Neural cell (in vitro differentiated cells): ENCODE measurements at regions not wholly inside any gene's neighbourhood (a gene's known extent, or its start where the extent isn't known, plus 50 kb on each side); places are given as distances from the start of the nearest gene placed in this dataset.

Experiments
- H2AFZ ChIP-seq: fragments of 200-600, 300-800 bp; sonication (generic), shearing (Covaris generic); 2 replicates; pipeline ENCODE4 v1.6.0; 2014; ENCODE audit warnings: low read depth, mild to moderate bottlenecking, antibody characterized with exemption, low read length, moderate library complexity
- H3F3A ChIP-seq: fragments of 200-600 bp; shearing (Covaris generic); 2 replicates; pipeline ENCODE4 v1.6.1; 2016; ENCODE audit warnings: mild to moderate bottlenecking, moderate library complexity, mixed read lengths, antibody characterized with exemption, low read length; ENCODE audit not compliant: insufficient read depth, poor library complexity, severe bottlenecking
- H3K27ac ChIP-seq: fragments of 200-600, 300-800 bp; sonication (generic), shearing (Covaris generic); 2 replicates; pipeline ENCODE4 v1.5.1; 2014; ENCODE audit warnings: mild to moderate bottlenecking, low read length, moderate library complexity
- H3K27me3 ChIP-seq: fragments of 300-800, 200-600 bp; sonication (generic), shearing (Covaris generic); 2 replicates; pipeline ENCODE4 v1.6.0; 2014; ENCODE audit warnings: mild to moderate bottlenecking, low read depth, low read length, moderate library complexity; ENCODE audit not compliant: insufficient read depth
- H3K36me3 ChIP-seq: fragments of 300-800, 200-600 bp; sonication (generic), shearing (Covaris generic); 2 replicates; pipeline ENCODE4 v1.5.1; 2014; ENCODE audit warnings: mild to moderate bottlenecking, antibody characterized with exemption, low read length, moderate library complexity; ENCODE audit not compliant: insufficient read depth
- H3K4me2 ChIP-seq: fragments of 300-800, 200-600 bp; sonication (generic), shearing (Covaris generic); 2 replicates; pipeline ENCODE4 v1.6.0; 2014; ENCODE audit warnings: mild to moderate bottlenecking, low read length
- H3K4me3 ChIP-seq: fragments of 300-800, 200-600 bp; sonication (generic), shearing (Covaris generic); 2 replicates; pipeline ENCODE4 v1.5.1; 2014; ENCODE audit warnings: mild to moderate bottlenecking, low read length, moderate library complexity
- H3K79me2 ChIP-seq: fragments of 200-600 bp; shearing (Covaris generic); replicated peaks from 2 replicates; pipeline ENCODE4 v1.6.0; 2014; ENCODE audit warnings: mild to moderate bottlenecking, low read length, moderate library complexity; ENCODE audit not compliant: insufficient read depth
- H3K9ac ChIP-seq: fragments of 300-800, 200-600 bp; sonication (generic), shearing (Covaris generic); 2 replicates; pipeline ENCODE4 v1.6.1; 2016; ENCODE audit warnings: mild to moderate bottlenecking, low read length, mixed read lengths
- H3K9me2 ChIP-seq: fragments of 200-600 bp; shearing (Covaris generic); 2 replicates; pipeline ENCODE4 v1.6.1; 2016; ENCODE audit warnings: mild to moderate bottlenecking, low read length, mixed read lengths; ENCODE audit not compliant: insufficient read depth
- H3K9me3 ChIP-seq: fragments of 200-600, 300-800 bp; sonication (generic), shearing (Covaris generic); 2 replicates; pipeline ENCODE4 v1.6.1; 2016; ENCODE audit warnings: mild to moderate bottlenecking, mixed run types, low read length, moderate library complexity, mixed read lengths
- H4K20me1 ChIP-seq: fragments of 200-600 bp; shearing (Covaris generic); 2 replicates; pipeline ENCODE4 v1.6.1; 2016; ENCODE audit warnings: mild to moderate bottlenecking, mixed run types; ENCODE audit not compliant: insufficient read depth
- CTCF ChIP-seq: fragments of 450-650 bp; IDR thresholded peaks from 2 replicates; pipeline ENCODE4 v1.5.1; 2014; ENCODE audit warnings: antibody characterized with exemption, mild to moderate bottlenecking, moderate library complexity; ENCODE audit not compliant: poor library complexity, severe bottlenecking
- EP300 ChIP-seq: fragments of 450-650 bp; conservative IDR thresholded peaks from 2 replicates; pipeline ENCODE4 v1.6.1; 2014; ENCODE audit warnings: antibody characterized with exemption, mild to moderate bottlenecking, moderate library complexity; ENCODE audit not compliant: poor library complexity, severe bottlenecking
- EZH2 ChIP-seq: fragments of 200-600, 300-800 bp; shearing (Covaris generic), sonication (generic); IDR thresholded peaks from 2 replicates; pipeline ENCODE4 v1.6.1; 2014; ENCODE audit warnings: antibody characterized with exemption, low read length, borderline replicate concordance, mild to moderate bottlenecking; ENCODE audit not compliant: insufficient read depth, poor library complexity, severe bottlenecking
- MXI1 ChIP-seq: fragments of 450-650 bp; conservative IDR thresholded peaks from 2 replicates; pipeline ENCODE4 v1.6.1; 2014; ENCODE audit warnings: antibody characterized with exemption, mild to moderate bottlenecking; ENCODE audit not compliant: poor library complexity, severe bottlenecking
- POLR2AphosphoS5 ChIP-seq: IDR thresholded peaks from 2 replicates; pipeline ENCODE4 v1.6.1; 2012
- RAD21 ChIP-seq: fragments of 450-650 bp; conservative IDR thresholded peaks from 2 replicates; pipeline ENCODE4 v1.6.1; 2014; ENCODE audit warnings: antibody characterized with exemption, mild to moderate bottlenecking, moderate library complexity
- REST ChIP-seq: IDR thresholded peaks from 2 replicates; pipeline ENCODE4 v1.6.1; 2012; ENCODE audit warnings: borderline replicate concordance
- SMC3 ChIP-seq: fragments of 450-650 bp; conservative IDR thresholded peaks from 2 replicates; pipeline ENCODE4 v1.6.1; 2014; ENCODE audit warnings: antibody characterized with exemption, mild to moderate bottlenecking, moderate library complexity; ENCODE audit not compliant: poor library complexity
- TAF1 ChIP-seq: IDR thresholded peaks from 2 replicates; pipeline ENCODE4 v1.6.1; 2012; ENCODE audit warnings: low read depth

GRCh38 chr5:57778501-57779091 is 296.0 kb upstream of the ACTBL2 start:
- no peak overlapping the region for H3K4me3 ChIP-seq
- no peak overlapping the region for H3K4me2 ChIP-seq
- no peak overlapping the region for H2AFZ ChIP-seq
- H3K9me3 ChIP-seq = no peaks in the 10 kb centered on the region
- H3K27ac ChIP-seq = no peak overlapping the region
- H3K9ac ChIP-seq = no peak overlapping the region
- H3K27me3 ChIP-seq = no peaks in the 10 kb centered on the region
- no peaks in the 10 kb centered on the region for H3K79me2 ChIP-seq
- TF ChIP-seq EP300 = no peak
- TF ChIP-seq REST = no peak
- TF ChIP-seq EZH2 = no peak
- no peak for TF ChIP-seq RAD21
- TF ChIP-seq MXI1 = no peak
- no peak for TF ChIP-seq SMC3
- TF ChIP-seq TAF1 = no peak
- no peak for TF ChIP-seq POLR2AphosphoS5
- TF ChIP-seq CTCF = no peak
- no peaks in the 10 kb centered on the region for H3K36me3 ChIP-seq
- H3K9me2 ChIP-seq = no peaks in the 10 kb centered on the region
- no peaks in the 10 kb centered on the region for H4K20me1 ChIP-seq
- no peaks in the 10 kb centered on the region for H3F3A ChIP-seq

DNA sequence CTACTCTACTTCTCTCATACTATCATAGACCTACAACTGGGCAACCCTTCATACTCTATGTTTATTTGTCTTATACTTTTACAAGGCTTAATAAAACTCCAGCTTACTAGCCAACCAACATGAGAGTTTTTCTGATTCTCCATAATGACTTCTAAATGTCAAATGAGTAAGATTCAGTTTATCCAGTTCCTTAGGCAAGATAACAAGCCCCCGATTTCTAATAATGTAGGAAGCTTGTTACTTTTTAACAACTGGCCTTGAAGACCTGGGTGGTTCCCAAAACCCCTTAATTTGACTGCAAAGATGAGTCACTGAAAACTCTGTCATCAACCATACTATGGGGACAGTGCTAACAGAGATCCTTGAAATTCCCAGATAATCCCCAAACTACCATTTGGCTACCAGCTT is 294.6 kb upstream of the ACTBL2 start:
- Histone ChIP-seq H3K4me2 (no peak overlapping the region), H3K27me3 (no peaks in the 10 kb centered on the region), H3K9me3 (no peaks in the 10 kb centered on the region), H3K9ac (no peak overlapping the region), H3K9me2 (no peaks in the 10 kb centered on the region), H3F3A (no peaks in the 10 kb centered on the region), H3K4me3 (no peak overlapping the region), H3K36me3 (no peaks in the 10 kb centered on the region), H3K27ac (no peak overlapping the region), H3K79me2 (no peaks in the 10 kb centered on the region), H4K20me1 (no peaks in the 10 kb centered on the region), H2AFZ (no peak overlapping the region)
- TF ChIP-seq CTCF = no peak
- no peak for TF ChIP-seq TAF1
- TF ChIP-seq POLR2AphosphoS5 = no peak
- no peak for TF ChIP-seq REST
- no peak for TF ChIP-seq EP300
- TF ChIP-seq EZH2 = no peak
- no peak for TF ChIP-seq RAD21
- TF ChIP-seq MXI1 = no peak
- no peak for TF ChIP-seq SMC3
